Embryonic facial prominence (tissue), 1 donor: ENCODE measurements at regions not wholly inside any gene's neighbourhood (a gene's known extent, or its start where the extent isn't known, plus 50 kb on each side); places are given as distances from the start of the nearest gene placed in this dataset.
A peak's percentile ranks its signal among the peaks of the same experiment; 100 is the strongest.
"Not testable (repeated sequence)": the region's sequence is repeated elsewhere in the genome, so short reads cannot be mapped to it uniquely, and the experiment has no call there.

Experiments
- DNase-seq: peaks from one replicate; pipeline ENCODE4 v3.0.0-alpha.2; 2016; ENCODE audit errors: extremely low spot score

DNA sequence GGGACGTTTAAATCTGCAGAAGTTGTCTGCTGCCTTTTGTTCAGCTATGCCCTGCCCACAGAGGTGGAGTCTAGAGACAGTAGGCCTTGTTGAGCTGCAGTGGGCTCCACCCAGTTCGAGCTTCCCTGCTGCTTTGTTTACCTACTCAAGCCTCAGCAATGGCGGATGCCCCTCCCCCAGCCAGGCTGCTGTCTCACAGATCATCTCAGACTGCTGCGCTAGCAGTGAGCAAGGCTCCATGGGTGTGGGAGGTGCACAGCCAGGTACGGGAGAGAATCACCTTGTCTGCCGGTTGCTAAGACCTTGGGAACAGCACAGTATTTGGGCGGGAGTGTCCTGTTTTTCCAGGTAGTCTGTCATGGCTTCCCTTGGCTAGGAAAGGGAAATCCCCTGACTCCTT lies 114.3 kb upstream of the PALM2AKAP2 start:
- not testable (repeated sequence) for DNase-seq

DNA sequence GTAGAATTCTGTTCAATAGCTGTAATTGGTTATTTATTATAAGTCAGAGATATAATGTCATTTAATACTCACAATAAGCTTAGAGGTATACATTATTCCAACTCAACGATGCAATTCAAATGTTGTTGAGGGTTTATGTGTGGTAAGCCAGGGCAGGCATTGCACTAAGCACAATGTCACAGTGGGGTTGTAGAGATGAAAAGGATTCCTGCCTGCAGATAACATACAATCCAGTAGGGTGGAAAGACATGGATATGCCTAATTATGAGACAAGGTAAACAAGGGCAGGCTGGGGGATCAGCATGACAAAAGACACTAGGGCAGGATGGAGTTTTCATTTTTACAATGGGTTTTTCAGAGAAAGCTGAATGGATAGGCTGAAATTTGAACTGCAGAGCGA lies 98.7 kb upstream of the PALM2AKAP2 start:
- DNase-seq: no peak

DNA sequence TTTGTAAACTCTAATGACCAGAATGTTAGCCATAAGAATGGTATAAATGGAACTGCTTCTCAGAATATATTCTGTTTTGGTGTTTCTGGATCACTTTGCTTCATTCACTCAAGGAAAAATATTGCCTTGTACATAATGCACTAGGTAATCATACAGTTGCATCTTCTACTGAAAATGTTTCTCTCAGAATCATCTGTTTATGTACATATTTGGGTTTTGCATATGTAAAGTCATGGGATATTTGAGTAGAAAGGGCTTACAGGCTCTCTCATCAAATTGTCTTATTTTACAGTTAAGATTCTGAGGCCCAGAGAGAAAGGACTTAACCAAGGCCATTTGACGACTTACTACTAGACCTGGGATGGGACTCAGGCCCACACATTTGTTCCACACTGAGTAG lies 97.8 kb upstream of the PALM2AKAP2 start:
- no peak for DNase-seq

DNA sequence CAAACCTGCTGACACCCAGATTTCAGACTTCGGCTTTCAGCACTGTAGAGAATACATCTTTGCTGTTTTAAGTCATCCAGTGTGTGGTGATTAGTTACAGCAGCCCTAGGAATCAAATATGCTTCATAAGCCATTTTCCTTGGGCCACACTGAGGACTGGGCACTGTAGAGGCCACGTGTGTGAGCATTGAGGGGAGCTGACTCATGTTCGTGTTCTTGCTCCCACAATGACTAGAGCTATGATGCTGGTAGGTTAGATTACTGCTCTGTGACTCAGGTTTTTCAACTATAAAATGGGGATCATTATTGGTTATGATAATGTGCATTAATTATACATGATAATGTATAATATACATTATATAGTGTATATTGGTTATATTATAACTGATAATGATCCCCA lies 96.5 kb upstream of the PALM2AKAP2 start:
- no peak for DNase-seq

DNA sequence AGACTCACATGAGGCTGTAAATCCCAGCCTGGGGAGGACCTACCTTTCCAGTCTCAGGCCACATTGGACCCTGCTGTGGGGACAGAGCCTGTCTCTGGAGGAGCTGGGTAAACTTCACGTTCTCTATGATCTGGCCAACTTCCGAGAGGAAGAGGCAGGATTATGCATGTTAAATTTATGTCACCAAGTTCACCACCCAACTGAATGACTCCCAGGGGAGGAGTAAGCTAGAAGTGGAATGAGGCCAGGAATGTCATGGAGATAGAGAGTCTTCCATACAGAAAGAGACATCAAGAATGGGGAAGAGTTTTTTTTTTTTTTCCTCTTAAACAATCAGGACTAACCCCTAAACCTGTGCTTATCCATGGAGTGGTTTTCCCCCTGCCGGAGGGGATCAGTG lies 90.3 kb upstream of the PALM2AKAP2 start:
- DNase-seq: no peak

DNA sequence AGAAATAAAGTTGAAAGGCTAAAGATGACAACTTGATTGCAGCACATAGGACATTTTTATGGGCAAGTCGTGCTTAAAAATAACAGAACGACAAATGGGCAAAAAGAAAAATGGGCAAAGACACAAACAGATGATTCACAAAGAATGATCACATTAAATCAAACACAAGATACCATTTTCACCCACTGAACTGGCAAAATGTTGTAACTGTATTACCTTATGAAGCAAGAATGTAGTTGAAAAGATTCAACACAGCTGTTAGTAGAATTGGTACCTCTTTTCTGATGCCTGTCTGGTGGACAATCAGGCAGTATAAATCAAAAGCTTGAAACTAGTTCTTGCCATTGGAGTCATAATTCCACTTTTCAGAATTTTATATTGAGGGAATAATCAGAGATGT lies 81.0 kb upstream of the PALM2AKAP2 start:
- DNase-seq: no peak

DNA sequence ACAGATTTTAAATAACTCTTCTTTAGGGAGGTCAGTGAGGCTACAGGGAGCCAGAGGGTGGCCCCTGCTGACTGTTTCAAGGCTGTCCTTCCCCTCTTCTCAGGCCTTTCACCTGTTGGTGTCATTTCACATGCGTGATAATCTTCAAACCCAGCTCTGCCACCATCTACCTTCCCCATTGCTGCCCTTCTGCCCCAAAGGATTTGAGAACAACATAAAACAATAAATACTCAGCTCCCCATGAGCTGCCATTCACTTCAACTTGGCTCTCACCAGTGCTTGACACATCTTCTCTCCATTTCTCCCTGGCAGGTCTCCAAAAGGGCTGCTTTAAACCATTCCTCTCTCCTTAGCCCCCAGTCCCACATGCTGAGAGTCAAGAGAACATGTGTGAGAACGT lies 75.5 kb upstream of the PALM2AKAP2 start:
- no peak for DNase-seq

DNA sequence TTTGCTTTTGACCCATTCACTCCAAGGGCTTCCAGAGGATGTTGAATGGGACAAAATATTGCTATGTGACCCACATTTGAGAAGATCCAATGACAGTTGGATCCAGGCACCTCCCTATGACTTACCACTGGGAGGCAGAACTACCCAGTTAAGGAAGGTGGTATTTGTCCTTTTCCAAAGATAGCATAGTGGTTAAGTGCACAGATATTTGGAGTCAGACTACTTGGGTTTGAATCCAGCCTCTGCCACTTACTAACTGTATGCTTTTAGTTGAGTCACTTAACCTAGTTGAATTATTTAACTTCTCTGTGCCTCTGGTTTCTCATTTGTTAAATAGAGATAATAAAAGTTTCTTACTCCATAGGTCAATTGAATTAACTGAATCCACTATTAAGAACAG lies 74.5 kb upstream of the PALM2AKAP2 start:
- no peak for DNase-seq

DNA sequence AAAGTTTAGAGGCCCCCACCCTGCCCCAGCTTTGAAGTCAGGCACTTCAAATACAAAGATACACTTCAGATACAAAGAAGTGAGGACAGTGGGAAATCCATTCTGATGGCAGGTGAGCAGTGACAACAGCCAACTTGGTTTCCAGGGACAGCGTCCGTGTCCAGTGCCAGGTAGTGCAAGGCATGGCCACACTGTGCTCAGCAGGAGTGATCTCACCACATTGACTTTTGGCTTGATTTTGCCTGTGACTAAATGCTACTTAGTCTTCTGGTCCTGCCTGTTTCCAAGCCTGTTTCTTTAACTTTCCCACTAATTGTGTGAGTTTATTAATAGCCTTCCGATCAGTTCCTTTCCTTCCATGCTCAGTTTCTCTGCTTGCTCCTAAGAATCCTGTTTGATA lies 72.6 kb upstream of the PALM2AKAP2 start:
- no peak for DNase-seq

DNA sequence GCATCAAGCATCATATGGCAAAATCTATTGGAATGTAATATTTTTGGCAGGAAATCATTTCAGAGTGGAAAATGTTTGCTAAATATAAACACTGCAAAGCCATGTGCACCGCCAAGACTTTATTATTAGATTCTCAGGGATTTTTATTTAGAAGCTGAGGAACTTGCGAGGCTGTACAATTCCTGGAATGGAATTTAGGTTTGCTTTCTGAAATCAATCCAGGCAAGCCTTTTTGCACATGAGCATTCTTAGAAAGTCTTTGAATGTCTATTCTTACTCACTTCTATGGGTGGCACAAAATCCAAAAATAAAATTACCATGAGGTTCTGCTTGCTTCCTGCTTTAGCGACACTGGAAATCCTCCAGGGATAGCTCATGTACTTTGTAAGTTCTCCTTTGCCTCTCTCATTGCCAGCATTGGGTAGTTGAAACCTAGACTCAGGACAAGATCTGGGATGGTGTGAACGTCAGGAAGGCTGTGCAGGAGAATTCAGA lies 71.5 kb upstream of the PALM2AKAP2 start:
- DNase-seq: peak; percentile 55

DNA sequence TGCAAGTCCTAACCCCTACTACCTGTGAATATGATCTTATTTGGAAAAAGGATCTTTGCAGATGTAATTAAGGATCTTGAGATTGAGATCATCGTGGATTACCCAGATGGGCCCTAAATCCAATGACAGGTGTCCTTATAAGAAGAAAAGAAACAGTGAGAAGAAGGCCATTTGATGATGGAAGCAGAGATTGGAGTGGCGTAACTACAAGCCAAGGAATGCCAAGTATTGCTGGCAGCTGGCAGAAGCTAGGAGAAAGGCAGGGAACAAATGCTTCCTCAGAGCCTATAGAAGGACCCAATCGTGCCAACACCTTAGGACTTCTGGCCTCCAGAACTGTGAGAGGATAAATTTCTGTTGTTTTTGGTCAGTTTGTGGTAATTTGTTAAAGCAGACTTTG lies 70.1 kb upstream of the PALM2AKAP2 start:
- no peak for DNase-seq

DNA sequence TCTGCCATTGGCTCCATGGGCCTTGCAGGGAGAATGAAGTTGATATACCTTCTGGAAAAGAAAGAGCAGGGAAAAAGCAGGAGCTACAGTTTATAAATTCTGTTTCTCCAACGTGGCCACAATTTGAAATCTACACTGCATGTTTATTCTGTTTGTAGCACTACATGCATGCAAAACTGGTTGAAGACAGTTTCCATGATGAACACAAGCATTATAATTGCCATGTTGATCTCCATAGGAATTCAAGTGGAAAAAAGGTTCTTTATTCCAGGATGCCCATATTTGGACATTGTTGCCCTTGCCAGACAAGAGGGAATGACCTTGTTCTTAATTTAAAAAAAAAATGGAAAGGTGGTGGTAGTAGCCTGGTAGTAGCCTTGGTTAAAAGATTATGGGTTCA lies 69.2 kb upstream of the PALM2AKAP2 start:
- no peak for DNase-seq

DNA sequence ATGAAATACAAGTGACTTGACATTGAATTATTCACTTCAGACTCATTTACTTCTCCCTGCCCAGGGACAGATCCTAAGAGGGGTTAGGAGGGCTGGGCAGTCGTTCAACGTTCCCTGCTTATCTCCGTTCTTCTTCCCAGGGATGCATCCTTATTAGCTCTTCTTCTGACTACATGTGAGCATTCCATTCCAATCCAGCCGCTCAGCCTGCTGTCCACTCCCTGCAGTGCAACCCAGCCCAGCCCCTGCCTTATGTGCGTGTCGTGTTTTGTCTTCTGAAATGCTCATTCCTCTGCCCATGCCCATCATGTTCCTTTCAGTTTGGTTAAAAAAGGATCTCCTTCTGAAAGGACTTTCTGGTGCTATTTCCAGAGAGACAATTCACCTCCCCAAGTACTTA lies 64.7 kb upstream of the PALM2AKAP2 start:
- DNase-seq: no peak

DNA sequence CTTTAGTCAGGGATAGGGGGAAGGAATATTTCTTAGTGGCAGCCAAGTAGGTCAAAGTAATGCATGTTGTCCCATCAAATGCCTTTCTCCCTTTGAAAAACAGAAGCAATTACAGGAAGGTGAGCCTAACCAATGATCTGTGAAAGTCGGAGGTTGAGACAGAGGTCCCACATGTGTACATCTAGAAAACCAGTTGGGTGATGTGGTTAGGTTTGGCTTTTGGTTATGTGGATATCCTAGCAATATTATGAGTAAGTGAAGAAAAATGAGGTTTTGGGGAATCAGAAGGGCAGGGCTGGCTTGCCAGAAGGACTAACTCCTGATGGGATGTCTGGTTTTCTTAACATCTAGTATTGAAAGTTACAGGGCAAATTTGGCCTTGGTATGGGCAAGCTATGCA lies 63.4 kb upstream of the PALM2AKAP2 start:
- DNase-seq: no peak

DNA sequence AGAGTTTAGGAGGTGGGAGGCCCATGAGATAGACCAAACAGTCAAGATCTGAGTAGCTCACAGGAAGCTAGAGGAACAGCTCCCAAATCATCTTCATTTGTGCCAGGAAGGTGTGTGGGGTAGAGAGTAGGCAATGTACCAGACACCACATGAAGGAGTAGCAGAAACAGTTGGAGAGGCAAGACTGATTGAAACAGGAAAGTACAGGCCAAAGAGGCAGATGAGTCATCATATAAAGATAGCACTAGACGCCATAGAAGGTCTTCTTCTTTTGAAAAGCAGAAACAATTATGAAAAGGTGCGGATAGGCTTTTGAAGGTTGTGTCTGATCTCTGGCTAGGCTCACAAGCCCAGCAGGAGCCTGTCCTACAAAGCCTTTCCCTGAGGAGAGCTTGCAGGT lies 62.7 kb upstream of the PALM2AKAP2 start:
- no peak for DNase-seq

DNA sequence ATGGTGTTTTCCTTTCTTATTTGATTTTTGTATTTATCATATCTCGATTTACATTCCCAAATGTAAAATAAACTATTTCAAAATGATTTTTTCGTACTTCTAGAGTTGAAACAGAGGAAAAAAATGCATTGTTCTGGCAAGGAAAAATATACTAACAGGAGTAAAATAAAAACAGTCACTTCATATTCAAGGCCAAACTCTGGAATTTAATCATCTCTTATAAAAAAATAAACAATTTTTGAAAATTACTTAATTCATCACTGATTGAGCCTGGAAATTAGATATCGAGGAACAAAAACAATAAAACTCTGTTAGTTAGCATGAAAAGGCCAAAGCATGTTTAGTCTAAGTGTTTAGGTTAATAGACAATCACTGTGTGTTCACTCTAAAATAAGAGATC lies 61.1 kb upstream of the PALM2AKAP2 start:
- no peak for DNase-seq

DNA sequence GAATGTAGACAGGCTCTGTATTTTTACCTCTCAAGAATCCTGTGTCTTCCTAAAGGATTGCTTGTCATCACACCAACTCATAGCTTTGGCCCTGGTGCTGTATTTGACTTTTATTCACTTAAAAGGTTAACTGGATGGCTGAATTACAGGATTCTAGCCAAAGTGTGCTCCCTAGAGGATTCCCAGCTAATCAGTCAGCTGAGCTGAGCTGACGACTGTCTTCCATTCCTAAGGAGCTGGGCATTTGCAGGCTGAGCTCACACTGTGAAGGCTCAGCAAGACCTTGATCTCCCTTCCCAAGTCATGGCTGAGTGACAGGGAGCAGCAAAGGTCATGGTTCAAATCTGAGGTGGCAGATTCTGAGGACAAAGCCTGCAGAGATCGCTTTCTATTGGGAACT lies 59.0 kb upstream of the PALM2AKAP2 start:
- no peak for DNase-seq

DNA sequence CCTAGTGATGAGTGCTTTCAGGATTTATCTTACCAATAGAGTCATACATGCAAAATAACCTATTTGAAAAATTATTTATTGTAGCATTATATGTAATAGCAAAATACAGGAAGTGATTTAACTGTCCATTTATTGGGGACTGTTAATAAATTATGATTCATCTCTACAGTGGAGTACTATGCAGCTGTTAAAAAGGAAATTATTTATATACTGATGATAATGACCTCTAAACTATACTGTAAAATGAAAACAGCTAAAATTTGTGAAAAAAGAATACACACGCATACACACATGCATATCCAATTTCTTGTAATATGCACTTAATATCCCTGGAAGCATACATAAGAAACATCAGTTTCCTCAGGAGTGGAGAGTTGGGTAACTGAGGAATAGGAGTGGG lies 58.0 kb upstream of the PALM2AKAP2 start:
- DNase-seq: no peak

DNA sequence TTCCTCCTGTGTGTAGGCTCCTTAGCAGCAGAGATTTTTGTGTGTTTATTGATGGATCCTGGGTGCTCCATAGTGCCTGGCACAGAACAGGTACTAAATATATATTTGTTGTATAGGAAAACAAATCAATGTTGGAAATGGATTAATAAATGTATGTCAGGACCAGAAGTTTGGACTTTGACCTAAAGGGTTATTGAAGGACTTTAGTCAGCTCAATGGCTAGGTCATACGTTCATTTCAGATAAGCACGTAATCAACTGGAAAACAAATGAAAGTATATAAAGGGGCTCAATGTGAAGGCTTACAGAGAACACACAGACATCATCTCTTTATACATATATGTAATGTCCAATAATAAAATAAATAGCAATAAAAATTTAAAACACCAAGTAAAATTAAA lies 56.2 kb upstream of the PALM2AKAP2 start:
- DNase-seq: no peak

DNA sequence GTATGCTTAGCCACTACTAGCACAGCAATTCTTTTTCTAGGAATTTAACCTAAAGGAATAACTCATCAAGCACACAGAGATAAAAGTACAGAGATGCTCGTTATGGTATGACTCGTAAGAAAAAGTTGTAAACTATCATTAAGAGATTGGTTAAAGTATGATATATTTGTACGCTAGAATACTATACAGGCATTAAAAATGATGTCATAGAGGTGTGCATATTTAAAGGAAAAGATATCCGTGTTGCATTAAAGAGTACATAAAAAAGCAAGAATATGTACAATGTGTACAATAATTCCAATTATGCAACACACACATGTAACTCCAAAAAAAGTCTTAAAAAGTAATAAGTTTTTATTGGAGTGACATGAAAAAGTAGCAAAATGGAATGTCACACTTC lies 54.5 kb upstream of the PALM2AKAP2 start:
- DNase-seq: no peak

DNA sequence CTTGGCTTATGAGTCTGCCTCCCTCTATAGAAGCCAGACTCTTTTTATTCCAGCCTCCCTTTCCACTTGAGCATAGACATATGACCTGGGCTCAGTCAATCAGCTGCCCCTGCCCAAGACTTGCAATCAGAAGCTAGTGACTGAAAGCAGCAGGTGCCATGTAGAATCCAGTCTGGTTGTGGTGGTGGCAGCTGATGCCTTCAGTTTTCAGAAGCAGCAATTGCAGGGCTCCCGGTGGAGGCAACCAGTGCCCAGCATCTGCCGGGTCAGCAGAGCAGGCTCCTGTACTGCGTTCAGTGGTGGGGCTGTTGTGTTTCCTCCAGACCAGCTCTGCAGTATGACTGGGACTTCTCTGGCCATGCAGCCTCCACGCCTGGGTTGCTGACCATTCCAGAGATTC lies 53.9 kb upstream of the PALM2AKAP2 start:
- DNase-seq: no peak

DNA sequence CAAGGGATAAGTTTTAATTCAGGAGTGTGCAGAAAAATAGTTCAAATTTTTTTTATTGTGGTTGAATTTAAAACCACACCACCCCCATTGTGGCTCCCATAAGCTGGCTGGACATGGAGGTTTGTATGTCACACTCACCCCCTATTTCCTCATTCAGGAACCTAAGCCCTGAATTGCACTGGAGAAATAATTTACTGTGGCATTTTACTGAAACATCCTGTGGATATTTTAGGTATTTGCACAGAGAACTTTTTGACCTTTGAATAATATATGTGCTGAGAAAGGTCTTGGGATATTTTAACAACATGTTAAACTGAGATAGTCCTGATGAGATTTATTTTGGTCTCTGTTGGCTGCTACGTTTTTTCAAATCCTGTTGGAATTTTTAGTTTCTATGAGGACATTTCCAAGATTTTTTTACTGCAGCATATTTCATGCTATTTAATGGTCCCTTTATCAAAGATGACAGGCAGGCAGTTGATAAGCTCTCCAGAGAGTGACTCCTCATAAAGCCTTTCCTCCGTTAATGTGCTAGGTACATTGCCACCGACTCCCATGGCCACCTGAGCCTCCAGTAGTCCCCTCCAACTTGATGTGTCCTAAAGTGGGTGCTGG lies 51.2 kb upstream of the PALM2AKAP2 start:
- no peak for DNase-seq

DNA sequence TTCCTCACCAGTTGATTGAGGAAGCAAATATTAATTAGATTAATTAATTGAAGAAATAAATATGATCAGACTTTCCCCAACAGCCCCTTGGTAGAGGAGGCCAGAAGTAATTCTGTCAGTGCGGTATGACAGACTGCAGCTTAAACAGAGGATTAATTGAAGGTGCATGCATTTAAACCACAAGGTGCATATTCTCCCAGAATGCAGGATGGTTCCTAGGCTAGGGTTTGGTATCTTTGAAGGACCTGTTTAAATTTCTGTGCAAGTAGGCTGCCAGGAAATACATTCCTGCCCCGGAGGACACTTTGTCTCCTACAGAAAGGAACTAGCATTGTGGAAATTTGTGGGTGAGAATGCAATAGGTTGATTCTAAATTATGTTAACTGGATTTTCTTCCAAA lies 50.5 kb upstream of the PALM2AKAP2 start:
- no peak for DNase-seq
